ENCODE measurements at regions not wholly inside any gene's neighbourhood (a gene's known extent, or its start where the extent isn't known, plus 50 kb on each side); places are given as distances from the start of the nearest gene placed in this dataset. TPM values are rescaled to one million over a fixed set of nuclear protein-coding genes. Genes with fewer than 3 reads are reported as not detected.

GRCh38 chr16:27730661-27731210, 180.8 kb downstream of the KATNIP start:
- H3K4me3 ChIP-seq = no peak overlapping the region
- no peak for TF ChIP-seq CTCF (IDR thresholded peaks at IDR 0.05)
- TF ChIP-seq POLR2A (IDR thresholded peaks at IDR 0.05) = no peak
- TF ChIP-seq EP300 (IDR thresholded peaks at IDR 0.05) = no peak
- DNase-seq (ENCODE audit: low spot score in 2 of 2) = no peak
- H3K27ac ChIP-seq = no peak overlapping the region
- peaks cover 0 to 19% (median 0%) of the 10 kb centered on the region in 3 donors for H3K36me3 ChIP-seq
- H3K4me1 ChIP-seq = peaks cover 0 to 18% (median 5%) of the 10 kb centered on the region in 4 donors
- no peaks in the 10 kb centered on the region for H3K9me3 ChIP-seq
- no peaks in the 10 kb centered on the region for H3K27me3 ChIP-seq
- WGBS, 2 donors = 54 to 57% methylated on average over 5 to 6 of the region's 6 CpGs

GRCh38 chr16:27735031-27735430, 185.1 kb downstream of the KATNIP start:
- no peak overlapping the region for H3K4me3 ChIP-seq
- H3K4me1 ChIP-seq = no peaks in the 10 kb centered on the region
- no peak for DNase-seq (ENCODE audit: low spot score in 2 of 2)
- no peak for TF ChIP-seq POLR2A (IDR thresholded peaks at IDR 0.05)
- no peak overlapping the region for H3K27ac ChIP-seq
- peaks cover 0 to 20% (median 0%) of the 10 kb centered on the region in 3 donors for H3K36me3 ChIP-seq
- H3K27me3 ChIP-seq = no peaks in the 10 kb centered on the region
- H3K9me3 ChIP-seq = no peaks in the 10 kb centered on the region
- 91 to 94% methylated on average over 5 of the region's 5 CpGs for WGBS, 2 donors

- no peak for TF ChIP-seq EP300 (IDR thresholded peaks at IDR 0.05)
- TF ChIP-seq POLR2A (IDR thresholded peaks at IDR 0.05) = no peak
- TF ChIP-seq CTCF (IDR thresholded peaks at IDR 0.05) = no peak
- H3K36me3 ChIP-seq = peaks cover 0 to 34% (median 0%) of the 10 kb centered on the region in 3 donors
- no peaks in the 10 kb centered on the region for H3K9me3 ChIP-seq
- DNase-seq (ENCODE audit: low spot score in 2 of 2) = no peak
- 88 to 92% methylated on average over 6 of the region's 6 CpGs for WGBS, 2 donors
- no peak overlapping the region for H3K4me3 ChIP-seq
- no peaks in the 10 kb centered on the region for H3K4me1 ChIP-seq
- no peaks in the 10 kb centered on the region for H3K27me3 ChIP-seq
- H3K27ac ChIP-seq = no peak overlapping the region
Measured at GRCh38 chr16:27736431-27736830, 186.5 kb downstream of the KATNIP start.

- H3K9me3 ChIP-seq = no peaks in the 10 kb centered on the region
- no peak overlapping the region for H3K27ac ChIP-seq
- H3K4me3 ChIP-seq = no peak overlapping the region
- TF ChIP-seq EP300 (IDR thresholded peaks at IDR 0.05) = no peak
- TF ChIP-seq CTCF (IDR thresholded peaks at IDR 0.05) = no peak
- no peak for TF ChIP-seq POLR2A (IDR thresholded peaks at IDR 0.05)
- H3K4me1 ChIP-seq = no peaks in the 10 kb centered on the region
- 83 to 88% methylated on average over 11 of the region's 11 CpGs for WGBS, 2 donors
- H3K36me3 ChIP-seq = peaks cover 0 to 43% (median 0%) of the 10 kb centered on the region in 3 donors
- no peaks in the 10 kb centered on the region for H3K27me3 ChIP-seq
- no peak for DNase-seq (ENCODE audit: low spot score in 2 of 2)
Measured at GRCh38 chr16:27737513-27737912, 187.6 kb downstream of the KATNIP start.

Small RNA genes in the stretch of these regions (small RNA-seq; reads per million reads assigned to genes)
- gene RF00019 = not detected
